SK-N-SH treated with all-trans-retinoic acid at 6 μM for 48 hours (cell line): ENCODE measurements at regions not wholly inside any gene's neighbourhood (a gene's known extent, or its start where the extent isn't known, plus 50 kb on each side); places are given as distances from the start of the nearest gene placed in this dataset.

Experiments used
- ATAC-seq: fragments of 200-7000 bp; cut with Tn5 transposase; 3 replicates; pipeline ENCODE4 v1.9.1; 2020; ENCODE audit warnings: mild to moderate bottlenecking, moderate library complexity
- ARNTL ChIP-seq: fragments of 450-650 bp; formaldehyde crosslinking; IDR thresholded peaks from 2 replicates; pipeline ENCODE4 v1.5.0; 2020; ENCODE audit warnings: low read depth, mild to moderate bottlenecking, moderate library complexity, borderline replicate concordance
- CREB5 ChIP-seq: fragments of 250-450 bp; sonication (Bioruptor Pico); IDR thresholded peaks from 2 replicates; pipeline ENCODE4 v1.5.1; 2020; ENCODE audit warnings: low read depth, mild to moderate bottlenecking, moderate library complexity
- CSDC2 ChIP-seq: fragments of 250-450 bp; sonication (Bioruptor Pico); IDR thresholded peaks from 2 replicates; pipeline ENCODE4 v1.5.0; 2020; ENCODE audit warnings: mild to moderate bottlenecking, moderate library complexity
- CSRNP3 ChIP-seq: fragments of 250-450 bp; sonication (Bioruptor Pico); IDR thresholded peaks from 2 replicates; pipeline ENCODE4 v1.5.1; 2021; ENCODE audit warnings: mild to moderate bottlenecking, moderate library complexity
- ESRRG ChIP-seq: fragments of 250-450 bp; sonication (Bioruptor Pico); IDR thresholded peaks from 2 replicates; pipeline ENCODE4 v1.6.1; 2021; ENCODE audit warnings: mild to moderate bottlenecking
- GLIS3 ChIP-seq: fragments of 250-450 bp; sonication (Bioruptor Pico); IDR thresholded peaks from 2 replicates; pipeline ENCODE4 v1.5.0; 2020; ENCODE audit warnings: mild to moderate bottlenecking, moderate library complexity
- ISL1 ChIP-seq: fragments of 250-450 bp; sonication (Bioruptor Pico); IDR thresholded peaks from 2 replicates; pipeline ENCODE4 v2.1.2; 2022; ENCODE audit warnings: mild to moderate bottlenecking, moderate library complexity
- OSR1 ChIP-seq: fragments of 250-450 bp; sonication (Bioruptor Pico); IDR thresholded peaks from 2 replicates; pipeline ENCODE4 v1.8.0; 2022; ENCODE audit warnings: moderate library complexity, mild to moderate bottlenecking, inconsistent platforms
- PATZ1 ChIP-seq: fragments of 250-450 bp; sonication (Bioruptor Pico); IDR thresholded peaks from 2 replicates; pipeline ENCODE4 v1.8.0; 2020; ENCODE audit warnings: mild to moderate bottlenecking, moderate library complexity, borderline replicate concordance
- POU6F1 ChIP-seq: fragments of 250-450 bp; sonication (Bioruptor Pico); IDR thresholded peaks from 2 replicates; pipeline ENCODE4 v1.8.0; 2021; ENCODE audit warnings: low read depth, mild to moderate bottlenecking, moderate library complexity, borderline replicate concordance
- PPARA ChIP-seq: fragments of 250-450 bp; sonication (Bioruptor Pico); IDR thresholded peaks from 2 replicates; pipeline ENCODE4 v1.5.0; 2020; ENCODE audit warnings: mild to moderate bottlenecking, borderline replicate concordance
- RARB ChIP-seq: fragments of 250-450 bp; sonication (Bioruptor Pico); IDR thresholded peaks from 2 replicates; pipeline ENCODE4 v1.8.0; 2021; ENCODE audit warnings: mild to moderate bottlenecking, moderate library complexity
- TCF4 ChIP-seq: fragments of 250-450 bp; sonication (Bioruptor Pico); IDR thresholded peaks from 2 replicates; pipeline ENCODE4 v1.8.0; 2021; ENCODE audit warnings: mild to moderate bottlenecking, moderate library complexity, borderline replicate concordance
- TOX ChIP-seq: fragments of 250-450 bp; sonication (Bioruptor Pico); IDR thresholded peaks from 2 replicates; pipeline ENCODE4 v1.8.0; 2021; ENCODE audit warnings: mild to moderate bottlenecking, moderate library complexity, borderline replicate concordance
- TSHZ2 ChIP-seq: fragments of 250-450 bp; sonication (Bioruptor Pico); IDR thresholded peaks from 2 replicates; pipeline ENCODE4 v1.5.0; 2020; ENCODE audit warnings: mild to moderate bottlenecking, moderate library complexity
- ZFP3 ChIP-seq: fragments of 250-450 bp; sonication (Bioruptor Pico); IDR thresholded peaks from 2 replicates; pipeline ENCODE4 v1.5.0; 2020; ENCODE audit warnings: mild to moderate bottlenecking, moderate library complexity
- ZFP30 ChIP-seq: fragments of 450-650 bp; formaldehyde crosslinking; IDR thresholded peaks from 2 replicates; pipeline ENCODE4 v1.5.0; 2022; ENCODE audit warnings: mild to moderate bottlenecking, moderate library complexity
- ZNF565 ChIP-seq: fragments of 450-650 bp; formaldehyde crosslinking; conservative IDR thresholded peaks from 2 replicates; pipeline ENCODE4 v1.5.0; 2020; ENCODE audit warnings: low read depth, mild to moderate bottlenecking, moderate library complexity
- ZNF70 ChIP-seq: fragments of 450-650 bp; formaldehyde crosslinking; IDR thresholded peaks from 2 replicates; pipeline ENCODE4 v1.5.0; 2020; ENCODE audit warnings: mild to moderate bottlenecking, moderate library complexity
- ZNF8 ChIP-seq: fragments of 450-650 bp; formaldehyde crosslinking; IDR thresholded peaks from 2 replicates; pipeline ENCODE4 v1.5.0; 2020; ENCODE audit warnings: mild to moderate bottlenecking, moderate library complexity

GRCh38 chr21:27086630-27087029, 119.7 kb upstream of the ADAMTS5 start:
- ATAC-seq, result no peak
- TF ChIP-seq TOX (CRISPR knock-in tag), result no peak
- TF ChIP-seq PPARA, result no peak
- TF ChIP-seq OSR1 (CRISPR knock-in tag), result no peak
- no peak for TF ChIP-seq RARB (CRISPR knock-in tag)
- no peak for TF ChIP-seq CSDC2 (CRISPR knock-in tag)
- no peak for TF ChIP-seq GLIS3 (CRISPR knock-in tag)
- TF ChIP-seq ZNF8 (CRISPR knock-in tag), result no peak
- no peak for TF ChIP-seq ISL1 (CRISPR knock-in tag)
- TF ChIP-seq TCF4, result no peak
- TF ChIP-seq CSRNP3, result no peak
- no peak for TF ChIP-seq ZNF565 (CRISPR knock-in tag)

GRCh38 chr21:27086186-27086585, 119.3 kb upstream of the ADAMTS5 start:
- no peak for TF ChIP-seq ZNF565 (CRISPR knock-in tag)
- TF ChIP-seq CSDC2 (CRISPR knock-in tag), result no peak
- TF ChIP-seq TOX (CRISPR knock-in tag), result no peak
- TF ChIP-seq CSRNP3, result no peak
- no peak for ATAC-seq

GRCh38 chr21:27085387-27085786, 118.5 kb upstream of the ADAMTS5 start:
- ATAC-seq, result no peak
- TF ChIP-seq ZFP30 (CRISPR knock-in tag) (no peak), GLIS3 (CRISPR knock-in tag) (no peak), CREB5 (CRISPR knock-in tag) (no peak), ISL1 (CRISPR knock-in tag) (no peak), ZFP3 (CRISPR knock-in tag) (no peak), ZNF8 (CRISPR knock-in tag) (no peak), TCF4 (no peak), TSHZ2 (CRISPR knock-in tag) (no peak), CSDC2 (CRISPR knock-in tag) (no peak), POU6F1 (no peak), PPARA (no peak), OSR1 (CRISPR knock-in tag) (no peak), CSRNP3 (no peak), ZNF565 (CRISPR knock-in tag) (no peak), ZNF70 (no peak), ESRRG (no peak), TOX (CRISPR knock-in tag) (no peak), RARB (CRISPR knock-in tag) (no peak), PATZ1 (CRISPR knock-in tag) (no peak), ARNTL (no peak)
- TF ChIP-seq, all 23 proteins: peak for 0
